ENCODE measurements at regions not wholly inside any gene's neighbourhood (a gene's known extent, or its start where the extent isn't known, plus 50 kb on each side); places are given as distances from the start of the nearest gene placed in this dataset.

DNA sequence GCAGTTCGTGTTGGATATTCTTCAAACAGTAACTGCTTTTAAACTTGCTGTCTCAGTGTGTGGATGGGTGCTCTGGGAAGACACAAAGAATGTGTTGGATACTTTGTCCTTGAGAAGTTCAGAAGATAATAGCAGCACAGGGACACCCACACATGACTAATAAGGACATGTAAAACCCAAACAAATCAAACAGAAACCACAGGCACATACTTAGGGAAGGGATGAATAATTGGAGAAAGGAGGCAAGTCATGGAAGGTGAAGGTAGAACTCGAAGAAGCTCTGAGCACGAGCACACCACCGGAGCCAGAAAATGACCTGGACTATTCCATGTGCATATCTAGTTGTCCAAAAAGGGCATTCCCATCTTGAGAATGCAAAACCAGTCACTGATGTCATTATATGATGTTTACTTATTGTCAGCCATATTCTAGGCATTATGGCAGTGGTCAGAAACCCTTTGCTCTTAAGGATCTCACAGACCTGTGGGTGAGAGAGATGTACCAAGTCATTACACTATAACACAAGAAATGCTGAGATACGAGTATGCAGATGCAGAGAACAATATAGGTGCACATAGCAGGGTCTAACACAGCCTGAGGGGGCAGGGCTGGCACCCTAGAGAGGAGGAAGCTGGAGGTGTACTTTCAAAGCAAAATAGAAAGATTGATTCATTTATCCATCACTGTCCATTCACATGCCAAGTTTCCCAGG lies 152.9 kb downstream of the PIK3R1 start:
- Histone ChIP-seq H3K27me3 (no peaks in the 10 kb centered on the region), H3K36me3 (no peaks in the 10 kb centered on the region), H3K9me3 (no peaks in the 10 kb centered on the region), H3K4me1 (no peaks in the 10 kb centered on the region), H3K27ac (replicated peaks in 1 of 4) (no peak overlapping the region), H3K4me3 (no peak overlapping the region)
- WGBS: 81% methylated on average over 5 of the region's 5 CpGs
- DNase-seq (ENCODE audit: extremely low spot score): peak; percentile 66
- TF ChIP-seq EP300 (IDR thresholded peaks at IDR 0.05): no peak
- no peak for TF ChIP-seq POLR2AphosphoS5 (IDR thresholded peaks at IDR 0.05)
- TF ChIP-seq, protein P1, sequence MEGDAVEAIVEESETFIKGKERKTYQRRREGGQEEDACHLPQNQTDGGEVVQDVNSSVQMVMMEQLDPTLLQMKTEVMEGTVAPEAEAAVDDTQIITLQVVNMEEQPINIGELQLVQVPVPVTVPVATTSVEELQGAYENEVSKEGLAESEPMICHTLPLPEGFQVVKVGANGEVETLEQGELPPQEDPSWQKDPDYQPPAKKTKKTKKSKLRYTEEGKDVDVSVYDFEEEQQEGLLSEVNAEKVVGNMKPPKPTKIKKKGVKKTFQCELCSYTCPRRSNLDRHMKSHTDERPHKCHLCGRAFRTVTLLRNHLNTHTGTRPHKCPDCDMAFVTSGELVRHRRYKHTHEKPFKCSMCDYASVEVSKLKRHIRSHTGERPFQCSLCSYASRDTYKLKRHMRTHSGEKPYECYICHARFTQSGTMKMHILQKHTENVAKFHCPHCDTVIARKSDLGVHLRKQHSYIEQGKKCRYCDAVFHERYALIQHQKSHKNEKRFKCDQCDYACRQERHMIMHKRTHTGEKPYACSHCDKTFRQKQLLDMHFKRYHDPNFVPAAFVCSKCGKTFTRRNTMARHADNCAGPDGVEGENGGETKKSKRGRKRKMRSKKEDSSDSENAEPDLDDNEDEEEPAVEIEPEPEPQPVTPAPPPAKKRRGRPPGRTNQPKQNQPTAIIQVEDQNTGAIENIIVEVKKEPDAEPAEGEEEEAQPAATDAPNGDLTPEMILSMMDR (IDR thresholded peaks at IDR 0.05): no peak
- no peak for TF ChIP-seq POLR2A (IDR thresholded peaks at IDR 0.05; ENCODE audit: low read depth)
- intact Hi-C loops (cut with DNase I): no loop called here

DNA sequence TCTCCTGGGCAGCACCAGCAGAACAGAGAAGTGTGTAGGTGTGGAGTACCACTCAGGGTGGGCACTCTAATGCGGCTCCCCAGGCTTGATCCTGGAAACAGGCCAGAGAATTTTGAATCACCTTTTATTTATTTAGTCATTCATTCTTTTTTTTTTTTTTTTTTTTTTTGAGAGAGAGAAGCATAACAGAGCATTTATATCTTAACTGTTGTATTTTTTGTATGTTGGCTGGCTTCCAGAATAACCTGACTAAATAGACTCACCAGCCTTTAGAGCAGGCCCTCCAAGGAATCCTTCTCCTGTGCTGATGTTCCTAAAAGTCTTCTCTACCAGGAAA lies 153.4 kb downstream of the PIK3R1 start:
- H3K9me3 ChIP-seq: no peaks in the 10 kb centered on the region
- TF ChIP-seq EP300 (IDR thresholded peaks at IDR 0.05): no peak
- no peak for TF ChIP-seq POLR2AphosphoS5 (IDR thresholded peaks at IDR 0.05)
- TF ChIP-seq, protein P1 (IDR thresholded peaks at IDR 0.05): no peak
- TF ChIP-seq POLR2A (IDR thresholded peaks at IDR 0.05; ENCODE audit: low read depth): no peak
- no peaks in the 10 kb centered on the region for H3K4me1 ChIP-seq
- no peak for DNase-seq (ENCODE audit: extremely low spot score)
- 39% methylated on average over 1 of the region's 1 CpG for WGBS
- H3K27ac ChIP-seq (replicated peaks in 1 of 4): no peak overlapping the region
- intact Hi-C loops (cut with DNase I): no loop called here
- H3K27me3 ChIP-seq: no peaks in the 10 kb centered on the region
- H3K36me3 ChIP-seq: no peaks in the 10 kb centered on the region
- no peak overlapping the region for H3K4me3 ChIP-seq

DNA sequence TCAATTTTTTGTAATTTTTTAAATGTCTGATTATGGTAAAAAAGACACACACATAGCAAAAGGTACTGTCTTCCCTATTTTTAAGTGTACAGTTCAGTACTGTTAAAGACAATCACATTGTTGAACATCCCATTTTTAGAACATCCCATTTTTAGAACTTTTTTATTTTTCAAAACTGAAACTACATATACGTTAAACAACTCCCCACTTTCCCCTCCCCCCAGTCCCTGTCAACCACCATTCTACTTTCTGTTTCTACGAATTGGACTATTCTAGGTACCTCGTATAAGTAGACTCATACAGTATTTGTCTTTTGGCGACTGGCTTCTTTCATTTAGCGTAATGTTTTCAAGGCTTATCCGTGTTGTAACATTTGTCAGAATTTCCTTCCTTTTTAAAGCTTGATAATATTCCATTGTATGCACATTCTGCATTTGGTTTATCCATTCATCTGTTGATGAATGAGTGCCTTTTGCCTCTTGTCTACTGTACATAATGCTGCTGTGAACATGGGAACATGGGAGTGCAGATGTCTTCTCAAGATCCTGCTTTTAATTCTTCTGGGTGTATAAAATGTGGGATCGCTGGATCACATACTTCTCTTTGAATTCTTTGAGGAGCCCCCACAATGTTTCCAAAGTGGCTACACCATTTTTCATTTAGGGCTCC lies 154.0 kb downstream of the PIK3R1 start:
- H3K9me3 ChIP-seq: no peaks in the 10 kb centered on the region
- H3K4me3 ChIP-seq: no peak overlapping the region
- H3K27me3 ChIP-seq: no peaks in the 10 kb centered on the region
- TF ChIP-seq EP300 (IDR thresholded peaks at IDR 0.05) (no peak), POLR2AphosphoS5 (IDR thresholded peaks at IDR 0.05) (no peak), POLR2A (IDR thresholded peaks at IDR 0.05; ENCODE audit: low read depth) (no peak)
- TF ChIP-seq, protein P1 (IDR thresholded peaks at IDR 0.05): no peak
- H3K4me1 ChIP-seq: no peaks in the 10 kb centered on the region
- peak; percentile 39 for DNase-seq (ENCODE audit: extremely low spot score)
- intact Hi-C loops (cut with DNase I): no loop called here
- 81% methylated on average over 7 of the region's 7 CpGs for WGBS
- no peaks in the 10 kb centered on the region for H3K36me3 ChIP-seq
- no peak overlapping the region for H3K27ac ChIP-seq (replicated peaks in 1 of 4)

DNA sequence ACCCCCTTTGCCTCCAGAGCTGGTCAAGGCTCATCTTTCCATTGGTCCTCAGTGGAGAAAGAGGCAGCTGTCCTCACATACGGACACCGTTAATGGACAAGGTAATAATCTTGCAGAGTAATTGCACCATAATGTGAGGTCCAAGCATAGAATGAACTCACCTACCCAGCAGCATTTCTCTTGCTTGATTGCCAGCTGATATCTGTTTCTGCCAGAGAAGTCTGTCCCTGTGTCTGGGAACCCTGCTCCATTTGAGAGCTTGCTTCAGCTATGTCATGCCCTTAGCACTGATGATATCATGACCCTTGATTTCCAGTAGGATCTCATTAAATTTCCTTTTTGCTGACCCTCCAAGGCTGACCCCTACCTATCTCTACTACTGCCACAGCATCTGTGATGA lies 154.6 kb downstream of the PIK3R1 start:
- H3K36me3 ChIP-seq: no peaks in the 10 kb centered on the region
- H3K4me3 ChIP-seq: no peak overlapping the region
- no peak for TF ChIP-seq POLR2A (IDR thresholded peaks at IDR 0.05; ENCODE audit: low read depth)
- TF ChIP-seq POLR2AphosphoS5 (IDR thresholded peaks at IDR 0.05): no peak
- no peak for TF ChIP-seq EP300 (IDR thresholded peaks at IDR 0.05)
- TF ChIP-seq, protein P1 (IDR thresholded peaks at IDR 0.05): no peak
- WGBS: 95% methylated on average over 2 of the region's 2 CpGs
- intact Hi-C loops (cut with DNase I): no loop called here
- peak; percentile 42 for DNase-seq (ENCODE audit: extremely low spot score)
- no peaks in the 10 kb centered on the region for H3K9me3 ChIP-seq
- H3K4me1 ChIP-seq: no peaks in the 10 kb centered on the region
- H3K27ac ChIP-seq (replicated peaks in 1 of 4): no peak overlapping the region
- no peaks in the 10 kb centered on the region for H3K27me3 ChIP-seq
